Keratinocyte (primary cell): ENCODE measurements at regions not wholly inside any gene's neighbourhood (a gene's known extent, or its start where the extent isn't known, plus 50 kb on each side); places are given as distances from the start of the nearest gene placed in this dataset.

Experiments used
- DNase-seq: peaks from one replicate; pipeline ENCODE4 v3.0.0-alpha.2; 2011; ENCODE audit warnings: low read depth, missing footprints, low spot score
- FAIRE-seq: peaks from 2 replicates; lab custom pipeline; 2011; peaks lifted over from hg19 to GRCh38; lab: Jason Lieb, UNC
- H2AFZ ChIP-seq: 2 replicates; pipeline ENCODE4 v1.6.0; 2012; ENCODE audit warnings: low read length, control low read depth, inconsistent platforms; ENCODE audit not compliant: control insufficient read depth
- H3K27ac ChIP-seq: 2 replicates; pipeline ENCODE4 v1.5.1; 2011; ENCODE audit warnings: low read length; ENCODE audit not compliant: control insufficient read depth, insufficient read depth
- H3K27me3 ChIP-seq: 3 replicates; pipeline ENCODE4 v1.6.0; 2011; ENCODE audit warnings: low read length; ENCODE audit not compliant: control insufficient read depth, insufficient read depth; ENCODE audit errors: extremely low read depth
- H3K36me3 ChIP-seq, 2 experiments: 2 replicates in 1 of 2; 3 replicates in 1 of 2; pipeline ENCODE4 v1.5.1; 2011; ENCODE audit warnings: low read length in 2 of 2, mild to moderate bottlenecking in 1 of 2; ENCODE audit not compliant: control insufficient read depth in 2 of 2, insufficient read depth in 2 of 2; ENCODE audit errors: extremely low read depth in 1 of 2
- H3K4me1 ChIP-seq: 3 replicates; pipeline ENCODE4 v1.5.1; 2011; ENCODE audit warnings: low read length; ENCODE audit not compliant: control insufficient read depth, insufficient read depth; ENCODE audit errors: extremely low read depth
- H3K4me2 ChIP-seq: 3 replicates; pipeline ENCODE4 v1.6.0; 2011; ENCODE audit warnings: low read depth, low read length; ENCODE audit not compliant: control insufficient read depth, insufficient read depth; ENCODE audit errors: extremely low read depth
- H3K4me3 ChIP-seq, 3 experiments: fragments of 200-600 bp in 1 of 3; sonication (generic) in 1 of 3; 2 replicates in 2 of 3; 3 replicates in 1 of 3; pipeline ENCODE4 v1.5.1; 2011 to 2016; ENCODE audit warnings: low read length in 3 of 3, mild to moderate bottlenecking in 3 of 3, control low read depth in 2 of 3, inconsistent platforms in 1 of 3, low read depth in 1 of 3, mixed read lengths in 1 of 3, mixed run types in 1 of 3, moderate library complexity in 1 of 3; ENCODE audit not compliant: control insufficient read depth in 2 of 3, insufficient read depth in 2 of 3; ENCODE audit errors: extremely low read depth in 1 of 3
- H3K79me2 ChIP-seq: 2 replicates; pipeline ENCODE4 v1.6.0; 2012; ENCODE audit warnings: low read length; ENCODE audit not compliant: control insufficient read depth, insufficient read depth
- H3K9ac ChIP-seq: 3 replicates; pipeline ENCODE4 v1.6.0; 2011; ENCODE audit warnings: low read length; ENCODE audit not compliant: control insufficient read depth, insufficient read depth; ENCODE audit errors: extremely low read depth
- H3K9me1 ChIP-seq: 3 replicates; pipeline ENCODE4 v1.6.0; 2011; ENCODE audit warnings: low read length; ENCODE audit not compliant: control insufficient read depth, insufficient read depth; ENCODE audit errors: extremely low read depth
- H3K9me3 ChIP-seq: 2 replicates; pipeline ENCODE4 v1.5.1; 2012; ENCODE audit warnings: low read depth, low read length; ENCODE audit not compliant: control insufficient read depth
- H4K20me1 ChIP-seq: 3 replicates; pipeline ENCODE4 v1.6.0; 2011; ENCODE audit warnings: low read length; ENCODE audit not compliant: control insufficient read depth, insufficient read depth; ENCODE audit errors: extremely low read depth
- EZH2 ChIP-seq: IDR thresholded peaks from one replicate; pipeline ENCODE4 v1.6.1; 2012; ENCODE audit warnings: inconsistent platforms, mild to moderate bottlenecking, low read length, moderate library complexity
- dilution Hi-C: fragments of 300-500 bp; cut with MboI; formaldehyde crosslinking; loops from one replicate; pipeline ENCODE4 v1.7.0; 2020; ENCODE audit warnings: low sequenced_read_pairs; ENCODE audit not compliant: extremely low pct_ligation_motif_present
- TF ChIP-seq, protein P1 (sequence below), 3 experiments: IDR thresholded peaks in 1 of 3; conservative IDR thresholded peaks in 1 of 3; optimal IDR thresholded peaks in 1 of 3; 2 replicates in 2 of 3; 3 replicates in 1 of 3; pipeline versions ENCODE3 to v1.5.1; 2011; ENCODE audit warnings: low read length in 3 of 3, mild to moderate bottlenecking in 3 of 3, moderate library complexity in 2 of 3, control low read depth in 1 of 3, inconsistent platforms in 1 of 3; ENCODE audit not compliant: insufficient read depth in 2 of 3; ENCODE audit errors: extremely low read depth in 1 of 3

DNA sequence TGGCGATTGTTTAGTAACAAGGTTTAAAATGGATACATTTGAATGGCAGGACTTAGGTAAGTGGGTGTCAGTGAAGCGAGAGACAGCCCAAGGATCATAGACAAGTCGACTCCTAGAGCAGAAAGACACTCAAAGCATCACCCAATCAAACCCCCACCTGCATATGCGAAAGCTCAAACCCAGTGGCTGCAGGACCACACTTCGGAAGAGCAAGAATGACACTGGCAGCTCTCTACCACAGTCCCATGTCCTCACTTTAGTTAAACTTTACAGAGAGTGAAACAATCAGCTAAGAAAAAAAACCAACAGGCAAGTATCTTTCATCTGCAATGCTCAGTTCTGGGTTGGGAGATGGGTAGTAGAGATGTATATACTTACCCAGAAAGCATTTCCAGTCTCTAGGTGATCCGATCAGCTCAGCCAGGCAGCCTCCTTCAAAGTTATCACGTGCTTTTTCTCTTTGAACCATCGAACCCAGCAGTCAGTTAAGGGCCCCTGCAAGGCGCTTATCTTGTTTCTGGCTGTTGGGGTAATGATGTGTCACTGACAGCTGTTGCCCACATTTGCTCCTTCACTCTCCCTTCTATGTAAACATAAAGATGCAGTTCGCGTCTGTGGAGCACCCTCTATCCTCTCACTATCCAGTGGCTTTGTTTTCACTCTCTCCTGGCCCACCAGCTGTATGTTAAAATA, 357.5 kb upstream of the ID2 start:
- no peaks in the 10 kb centered on the region for H3K79me2 ChIP-seq
- H3K9ac ChIP-seq: no peak overlapping the region
- DNase-seq (no peak), FAIRE-seq (no peak)
- H3K4me1 ChIP-seq: no peaks in the 10 kb centered on the region
- H3K36me3 ChIP-seq: no peaks in the 10 kb centered on the region
- TF ChIP-seq EZH2: no peak
- TF ChIP-seq, protein P1, sequence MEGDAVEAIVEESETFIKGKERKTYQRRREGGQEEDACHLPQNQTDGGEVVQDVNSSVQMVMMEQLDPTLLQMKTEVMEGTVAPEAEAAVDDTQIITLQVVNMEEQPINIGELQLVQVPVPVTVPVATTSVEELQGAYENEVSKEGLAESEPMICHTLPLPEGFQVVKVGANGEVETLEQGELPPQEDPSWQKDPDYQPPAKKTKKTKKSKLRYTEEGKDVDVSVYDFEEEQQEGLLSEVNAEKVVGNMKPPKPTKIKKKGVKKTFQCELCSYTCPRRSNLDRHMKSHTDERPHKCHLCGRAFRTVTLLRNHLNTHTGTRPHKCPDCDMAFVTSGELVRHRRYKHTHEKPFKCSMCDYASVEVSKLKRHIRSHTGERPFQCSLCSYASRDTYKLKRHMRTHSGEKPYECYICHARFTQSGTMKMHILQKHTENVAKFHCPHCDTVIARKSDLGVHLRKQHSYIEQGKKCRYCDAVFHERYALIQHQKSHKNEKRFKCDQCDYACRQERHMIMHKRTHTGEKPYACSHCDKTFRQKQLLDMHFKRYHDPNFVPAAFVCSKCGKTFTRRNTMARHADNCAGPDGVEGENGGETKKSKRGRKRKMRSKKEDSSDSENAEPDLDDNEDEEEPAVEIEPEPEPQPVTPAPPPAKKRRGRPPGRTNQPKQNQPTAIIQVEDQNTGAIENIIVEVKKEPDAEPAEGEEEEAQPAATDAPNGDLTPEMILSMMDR (optimal IDR thresholded peaks at IDR 0.05 in 1 of 3, IDR thresholded peaks at IDR 0.05 in 1 of 3, conservative IDR thresholded peaks at IDR 0.05 in 1 of 3; ENCODE audit: extremely low read depth in 1 of 3, insufficient read depth in 2 of 3, low read length in 3 of 3): no peak
- H3K4me3 ChIP-seq: no peak overlapping the region
- no peaks in the 10 kb centered on the region for H3K9me1 ChIP-seq
- no peaks in the 10 kb centered on the region for H4K20me1 ChIP-seq
- no peak overlapping the region for H2AFZ ChIP-seq
- no peaks in the 10 kb centered on the region for H3K9me3 ChIP-seq
- dilution Hi-C loops: no loop called here
- H3K27ac ChIP-seq: no peak overlapping the region
- no peak overlapping the region for H3K4me2 ChIP-seq
- H3K27me3 ChIP-seq: no peaks in the 10 kb centered on the region

DNA sequence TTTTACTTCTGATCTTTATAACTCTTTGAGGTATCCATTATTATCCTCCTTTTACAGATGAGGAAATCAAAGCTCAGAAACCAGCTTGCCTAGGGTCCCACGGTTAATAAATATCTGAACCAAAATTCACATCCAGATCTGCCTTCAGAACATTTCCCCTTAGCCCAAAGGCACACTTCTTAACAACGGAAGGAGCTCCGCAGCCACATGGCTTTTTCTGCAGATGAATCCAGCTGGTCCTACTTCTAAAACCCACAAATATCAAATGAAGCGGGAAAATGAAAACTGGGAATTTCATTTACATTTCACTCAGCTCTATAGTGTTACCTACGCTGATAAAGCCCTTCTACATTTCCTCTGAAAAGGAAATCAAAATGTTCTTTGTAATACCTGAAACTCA, 357.0 kb upstream of the ID2 start:
- no peak overlapping the region for H2AFZ ChIP-seq
- no peaks in the 10 kb centered on the region for H3K4me1 ChIP-seq
- no peaks in the 10 kb centered on the region for H3K9me3 ChIP-seq
- dilution Hi-C loops: no loop called here
- TF ChIP-seq, protein P1 (optimal IDR thresholded peaks at IDR 0.05 in 1 of 3, IDR thresholded peaks at IDR 0.05 in 1 of 3, conservative IDR thresholded peaks at IDR 0.05 in 1 of 3; ENCODE audit: extremely low read depth in 1 of 3, insufficient read depth in 2 of 3, low read length in 3 of 3): no peak
- TF ChIP-seq EZH2: no peak
- H4K20me1 ChIP-seq: no peaks in the 10 kb centered on the region
- H3K79me2 ChIP-seq: no peaks in the 10 kb centered on the region
- H3K9ac ChIP-seq: no peak overlapping the region
- no peak overlapping the region for H3K4me2 ChIP-seq
- H3K36me3 ChIP-seq: no peaks in the 10 kb centered on the region
- no peak overlapping the region for H3K4me3 ChIP-seq
- H3K9me1 ChIP-seq: no peaks in the 10 kb centered on the region
- H3K27me3 ChIP-seq: no peaks in the 10 kb centered on the region
- DNase-seq (no peak), FAIRE-seq (no peak)
- H3K27ac ChIP-seq: no peak overlapping the region
